Middle frontal gyrus (tissue), 1 donor: ENCODE measurements at regions not wholly inside any gene's neighbourhood (a gene's known extent, or its start where the extent isn't known, plus 50 kb on each side); places are given as distances from the start of the nearest gene placed in this dataset.

Source experiments
- DNase-seq: peaks from one replicate; pipeline ENCODE4 v3.0.0-alpha.2; 2015; ENCODE audit warnings: low spot score; ENCODE audit errors: extremely low spot score

GRCh38 chr2:126748188-126748760 lies 92.3 kb downstream of the GYPC start:
- no peak for DNase-seq

GRCh38 chr2:126748929-126749518 lies 93.1 kb downstream of the GYPC start:
- DNase-seq: no peak

DNA sequence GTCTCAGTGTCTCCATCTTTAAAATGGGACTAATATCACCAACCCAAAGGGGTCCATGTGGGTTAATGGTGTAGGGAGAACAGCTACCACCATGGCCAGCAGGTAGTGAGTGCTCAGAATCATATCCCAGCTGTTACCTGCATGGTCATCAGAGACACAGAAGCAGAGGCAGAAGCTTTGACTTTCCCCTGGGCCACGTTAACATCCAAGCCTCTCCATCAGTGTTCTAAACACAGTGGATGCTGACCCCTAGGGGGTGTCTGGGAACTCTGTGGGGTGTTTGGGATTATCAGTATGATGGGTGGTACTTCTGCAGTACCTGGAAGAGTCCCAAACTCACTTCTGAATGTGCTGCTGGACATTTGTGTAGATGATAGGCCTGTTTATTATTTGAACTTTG lies 93.6 kb downstream of the GYPC start:
- DNase-seq: no peak

DNA sequence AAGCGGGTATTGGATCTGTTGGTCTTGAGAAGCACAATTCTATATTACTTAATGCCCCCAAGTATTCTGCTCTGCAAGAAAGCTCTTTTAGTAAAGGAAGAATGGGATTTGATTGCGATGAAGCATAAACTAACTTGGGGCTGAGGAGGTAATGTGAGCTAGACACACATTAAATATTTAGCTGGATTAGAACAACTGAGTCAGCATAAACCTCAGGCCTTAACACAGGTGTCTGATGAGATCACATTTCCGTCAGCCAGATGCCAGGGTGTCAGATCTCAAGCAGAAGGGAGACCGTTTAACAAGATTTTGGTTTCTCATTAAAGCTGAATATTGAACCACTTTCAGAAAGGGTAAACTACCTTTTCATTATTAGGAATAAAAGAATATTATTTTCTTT lies 94.5 kb downstream of the GYPC start:
- no peak for DNase-seq

GRCh38 chr2:126751477-126751876 lies 95.5 kb downstream of the GYPC start:
- DNase-seq: no peak

DNA sequence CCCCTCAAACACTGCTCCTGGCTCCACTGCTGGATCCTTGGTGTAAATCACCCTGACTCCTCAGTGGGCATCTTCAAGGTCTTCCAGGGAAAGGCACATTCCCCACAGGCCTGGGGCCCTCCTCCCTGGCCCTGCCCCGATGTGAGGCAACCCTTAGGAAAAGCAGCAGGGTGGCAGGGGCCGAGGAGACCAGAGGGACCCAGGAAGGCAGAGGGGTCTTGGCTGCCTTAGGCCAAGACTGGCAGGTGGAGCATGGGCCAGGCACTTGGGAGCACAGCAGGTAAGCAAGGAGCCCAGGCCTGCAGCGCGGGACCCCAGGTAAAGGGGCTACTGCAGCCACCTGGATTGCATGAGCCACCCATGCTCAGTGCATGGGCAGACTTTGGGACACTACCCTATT lies 96.9 kb downstream of the GYPC start:
- DNase-seq: no peak

DNA sequence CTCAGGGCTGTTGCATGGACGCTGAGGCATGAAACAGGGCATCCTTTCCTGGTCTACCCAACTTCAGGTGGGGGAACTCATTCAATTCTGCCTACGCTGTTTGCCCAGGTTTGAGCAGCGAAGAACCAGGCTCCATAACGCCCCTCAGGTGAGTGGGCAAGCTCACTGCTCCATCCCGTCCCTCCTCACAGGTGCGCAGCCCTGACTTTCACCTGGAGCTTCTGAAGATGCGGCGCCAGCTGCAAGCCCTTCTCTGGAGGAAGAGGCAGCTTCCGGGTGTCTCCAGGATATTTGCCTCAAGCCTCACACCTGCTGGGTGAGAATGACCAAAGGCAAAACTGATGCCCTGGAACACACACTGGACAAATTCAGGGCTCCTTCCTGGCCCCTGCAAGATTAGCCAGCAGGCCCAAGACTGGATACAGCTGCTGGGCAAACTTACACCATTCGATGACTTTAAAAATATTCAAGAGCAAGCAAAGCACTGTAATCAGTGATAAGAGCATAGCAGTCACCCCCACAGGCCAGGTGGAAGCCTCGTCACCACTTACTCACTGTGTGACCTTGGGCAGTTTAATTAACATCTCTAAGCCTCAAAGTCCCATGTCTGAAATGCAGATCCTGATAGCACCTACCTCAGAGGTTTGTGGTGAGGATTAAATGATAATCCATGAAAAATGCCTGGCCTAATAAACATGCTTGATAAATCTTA lies 97.7 kb downstream of the GYPC start:
- DNase-seq: no peak

- no peak for DNase-seq
Measured at GRCh38 chr2:126754240-126755004, 98.5 kb downstream of the GYPC start.

GRCh38 chr2:126756125-126756524 lies 100.2 kb downstream of the GYPC start:
- DNase-seq: no peak

- no peak for DNase-seq
Measured at GRCh38 chr2:126761256-126761980, 105.5 kb downstream of the GYPC start.

DNA sequence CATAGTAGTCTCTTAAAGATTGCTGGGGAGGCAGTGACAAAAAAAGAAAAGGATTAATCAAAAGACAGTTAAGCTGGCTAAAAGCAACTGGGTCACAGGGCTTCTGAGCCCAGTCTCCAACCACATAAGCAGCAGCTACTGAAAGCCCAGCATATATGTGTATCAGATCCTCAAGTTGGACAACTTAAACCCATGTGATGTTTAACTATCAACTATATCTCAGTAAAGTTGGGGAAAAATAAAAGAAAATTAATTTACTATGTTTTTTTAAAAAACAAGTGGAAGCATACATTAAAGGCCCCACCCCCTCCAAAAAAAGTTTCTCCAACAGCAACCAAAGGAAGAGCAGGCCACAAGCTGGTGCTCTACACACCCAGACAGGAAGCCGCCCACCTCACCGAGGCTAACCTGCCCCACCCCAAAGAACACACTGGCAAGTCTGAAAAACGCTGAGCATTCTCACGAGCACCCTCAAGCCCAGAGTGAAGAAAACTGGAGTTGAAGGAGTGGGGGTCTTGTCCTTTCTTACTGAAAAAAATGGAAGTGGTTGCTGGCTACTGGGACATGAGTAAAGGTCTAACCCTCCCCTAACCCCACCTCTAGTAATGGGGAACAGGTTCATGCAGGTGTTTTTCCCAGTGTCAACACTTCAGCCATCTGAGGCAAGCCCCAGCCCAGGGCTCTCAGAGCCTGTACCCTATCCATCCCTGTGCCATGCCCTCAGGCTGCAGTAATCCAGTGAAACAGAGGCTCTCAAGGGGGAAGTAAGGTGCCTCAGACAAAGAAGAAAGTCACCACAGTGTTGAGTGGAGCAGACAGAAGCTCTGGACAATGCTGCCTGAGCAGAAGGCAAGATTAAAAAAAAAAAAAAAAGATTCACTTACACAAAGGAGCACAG lies 106.3 kb downstream of the GYPC start:
- no peak for DNase-seq

GRCh38 chr2:126764686-126765265 lies 108.8 kb downstream of the GYPC start:
- no peak for DNase-seq

GRCh38 chr2:126765395-126765794 lies 109.4 kb downstream of the GYPC start:
- DNase-seq: no peak

GRCh38 chr2:126766295-126766968 lies 110.5 kb downstream of the GYPC start:
- no peak for DNase-seq

DNA sequence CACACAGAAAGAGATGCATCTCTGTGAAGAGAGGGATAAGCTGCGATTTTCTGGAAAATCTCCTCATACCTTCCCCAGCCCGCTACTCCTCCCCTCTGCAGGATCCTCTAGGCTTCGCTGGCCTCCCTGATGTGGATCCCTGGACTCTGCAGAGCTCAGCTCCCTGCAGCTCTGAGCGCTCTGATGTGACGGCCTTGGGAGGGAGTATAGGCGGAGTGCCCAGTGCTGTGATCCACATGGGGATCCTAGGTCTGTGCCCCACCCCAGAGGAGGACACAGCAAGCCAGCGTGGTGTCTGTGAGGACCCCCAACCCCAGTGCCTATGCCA lies 111.0 kb downstream of the GYPC start:
- no peak for DNase-seq

DNA sequence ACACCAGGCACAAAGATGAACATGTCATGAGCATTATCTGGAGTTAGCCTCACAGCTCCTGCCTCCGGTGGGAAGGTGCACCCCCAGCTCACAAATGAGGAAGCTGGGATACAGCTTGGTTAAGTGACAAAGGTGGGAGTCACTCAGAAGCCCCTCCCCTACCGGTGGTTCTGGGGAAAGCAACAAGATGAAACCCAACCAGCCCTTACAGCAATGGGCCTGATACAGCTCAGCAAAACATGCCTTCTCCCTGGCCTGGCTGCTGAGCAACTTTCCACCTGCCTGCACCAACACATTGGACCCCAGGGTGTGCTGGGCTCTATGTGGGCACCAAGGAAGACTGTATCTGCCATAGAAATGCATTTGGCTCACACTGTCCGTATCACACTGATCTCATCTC lies 113.2 kb downstream of the GYPC start:
- DNase-seq: no peak

GRCh38 chr2:126770466-126770865 lies 114.5 kb downstream of the GYPC start:
- no peak for DNase-seq

DNA sequence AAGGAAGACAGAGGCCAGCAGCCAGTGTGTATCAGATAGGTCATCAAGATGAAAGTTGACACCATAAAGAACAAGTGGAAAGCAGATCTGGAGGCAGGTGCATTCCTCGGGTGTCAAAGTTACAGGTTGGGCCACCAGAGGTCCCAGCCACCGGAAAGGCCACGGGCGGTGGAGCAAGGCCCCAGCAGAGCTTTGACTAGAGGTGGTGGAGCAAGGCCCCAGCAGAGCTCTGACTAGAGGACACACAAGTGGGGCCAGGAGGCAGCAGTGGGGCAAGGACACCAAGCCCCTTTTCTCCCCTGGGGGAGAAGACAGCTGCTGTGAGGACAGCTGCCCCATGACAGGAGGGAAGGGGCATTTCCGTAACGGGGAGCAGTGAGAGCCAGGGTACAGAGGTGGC lies 115.1 kb downstream of the GYPC start:
- DNase-seq: no peak

DNA sequence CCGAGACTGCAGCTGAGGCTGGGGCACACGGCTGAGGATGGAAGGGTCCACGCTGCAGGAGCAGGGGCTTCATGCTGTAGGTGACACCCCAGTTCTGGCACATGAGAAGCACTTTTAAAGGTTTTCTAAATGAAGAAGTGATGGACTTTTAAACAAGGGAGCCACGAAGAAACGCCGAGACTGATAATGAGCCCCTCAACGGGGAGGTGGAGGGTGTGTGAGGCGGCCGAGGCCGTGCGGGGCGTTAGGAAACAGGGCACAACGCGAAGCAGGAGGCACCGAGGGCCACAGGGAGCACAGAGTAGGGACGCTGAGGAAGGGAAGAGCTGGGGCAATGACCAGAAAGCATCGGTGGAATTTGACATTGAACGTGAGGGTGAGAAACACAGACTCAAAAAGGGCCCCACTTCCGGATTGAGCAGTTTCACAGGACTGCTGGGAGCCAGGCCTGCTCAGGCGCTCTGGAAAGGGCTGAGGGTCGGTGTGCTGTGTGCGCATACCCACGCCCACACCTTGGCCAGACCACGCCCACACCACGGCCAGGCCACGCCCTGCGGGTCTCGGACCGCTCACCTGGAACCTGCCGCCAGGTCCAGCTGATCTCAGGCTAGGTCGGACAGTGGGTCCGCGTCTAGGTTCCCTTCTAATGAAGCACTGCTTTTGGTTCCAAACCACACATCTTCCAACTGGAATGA lies 115.7 kb downstream of the GYPC start:
- no peak for DNase-seq
